ENCODE measurements at regions not wholly inside any gene's neighbourhood (a gene's known extent, or its start where the extent isn't known, plus 50 kb on each side); places are given as distances from the start of the nearest gene placed in this dataset.

DNA sequence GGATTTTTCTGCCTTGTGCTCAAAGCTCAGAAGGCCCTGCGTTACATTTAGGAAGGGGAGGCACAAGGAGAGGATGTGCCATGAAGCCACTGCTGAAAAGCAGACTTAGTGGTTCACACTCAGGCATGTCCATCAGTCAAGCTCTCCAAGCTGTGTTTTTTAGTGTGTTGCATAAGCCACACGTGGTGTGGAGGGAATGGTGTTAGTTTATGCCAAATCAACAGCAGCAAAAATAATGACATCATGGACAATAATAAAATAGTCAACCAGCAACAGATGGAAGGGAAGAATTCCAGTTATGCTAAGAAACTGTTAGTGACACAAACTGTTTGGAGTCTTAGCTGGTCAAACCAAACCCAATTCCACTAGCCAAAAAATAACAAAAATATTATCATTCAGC lies 438.3 kb downstream of the NPIPA7 start:
- no peak overlapping the region for H3K4me2 ChIP-seq (ENCODE audit: low read length)
- H3K79me2 ChIP-seq (ENCODE audit: control insufficient read depth, low read length), result no peaks in the 10 kb centered on the region
- no peaks in the 10 kb centered on the region for H4K20me1 ChIP-seq (ENCODE audit: control insufficient read depth, insufficient read depth, low read depth, low read length)
- no peaks in the 10 kb centered on the region for H3K4me1 ChIP-seq (ENCODE audit: control insufficient read depth, low read length)
- no peaks in the 10 kb centered on the region for H3K27me3 ChIP-seq (ENCODE audit: control insufficient read depth, low read length)
- H3K9me3 ChIP-seq (ENCODE audit: control insufficient read depth, insufficient read depth, low read length), result no peaks in the 10 kb centered on the region; the same call in 1 of the 2 replicates
- no peaks in the 10 kb centered on the region for H3K36me3 ChIP-seq (ENCODE audit: control insufficient read depth, low read length)
- no peaks in the 10 kb centered on the region for H3K9me2 ChIP-seq (replicated peaks; ENCODE audit: control insufficient read depth, low read length)
- no peak overlapping the region for H3K4me3 ChIP-seq (ENCODE audit: low read length)
- TF ChIP-seq, protein P1, sequence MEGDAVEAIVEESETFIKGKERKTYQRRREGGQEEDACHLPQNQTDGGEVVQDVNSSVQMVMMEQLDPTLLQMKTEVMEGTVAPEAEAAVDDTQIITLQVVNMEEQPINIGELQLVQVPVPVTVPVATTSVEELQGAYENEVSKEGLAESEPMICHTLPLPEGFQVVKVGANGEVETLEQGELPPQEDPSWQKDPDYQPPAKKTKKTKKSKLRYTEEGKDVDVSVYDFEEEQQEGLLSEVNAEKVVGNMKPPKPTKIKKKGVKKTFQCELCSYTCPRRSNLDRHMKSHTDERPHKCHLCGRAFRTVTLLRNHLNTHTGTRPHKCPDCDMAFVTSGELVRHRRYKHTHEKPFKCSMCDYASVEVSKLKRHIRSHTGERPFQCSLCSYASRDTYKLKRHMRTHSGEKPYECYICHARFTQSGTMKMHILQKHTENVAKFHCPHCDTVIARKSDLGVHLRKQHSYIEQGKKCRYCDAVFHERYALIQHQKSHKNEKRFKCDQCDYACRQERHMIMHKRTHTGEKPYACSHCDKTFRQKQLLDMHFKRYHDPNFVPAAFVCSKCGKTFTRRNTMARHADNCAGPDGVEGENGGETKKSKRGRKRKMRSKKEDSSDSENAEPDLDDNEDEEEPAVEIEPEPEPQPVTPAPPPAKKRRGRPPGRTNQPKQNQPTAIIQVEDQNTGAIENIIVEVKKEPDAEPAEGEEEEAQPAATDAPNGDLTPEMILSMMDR (IDR thresholded peaks at IDR 0.05; ENCODE audit: low read depth, low read length, poor library complexity, severe bottlenecking), result no peak
- TF ChIP-seq EZH2phosphoT487 (IDR thresholded peaks at IDR 0.05; ENCODE audit: borderline replicate concordance, low read length), result no peak
- no peaks in the 10 kb centered on the region for H3F3A ChIP-seq (ENCODE audit: control insufficient read depth, insufficient read depth)
- no peak overlapping the region for H3K27ac ChIP-seq (ENCODE audit: low read depth, low read length)

DNA sequence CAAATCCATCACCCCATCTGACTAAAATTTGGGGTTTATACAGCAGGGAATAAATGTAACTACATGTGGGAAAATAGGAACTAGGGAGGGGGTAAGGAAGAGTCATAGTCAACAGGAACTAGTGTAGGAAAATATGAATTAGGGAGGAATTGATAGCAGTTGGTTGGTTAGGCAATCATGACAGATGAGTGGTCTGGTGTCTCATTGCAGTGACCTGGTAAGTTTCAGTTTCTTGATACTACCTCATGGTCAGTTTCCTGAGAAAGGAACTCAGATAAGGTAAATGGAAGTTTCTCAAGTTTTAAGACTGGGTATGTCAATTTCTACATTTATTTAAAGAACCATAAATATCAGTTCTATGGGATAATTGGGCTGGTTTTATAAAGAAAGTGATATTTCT lies 442.3 kb downstream of the NPIPA7 start:
- no peaks in the 10 kb centered on the region for H3K4me1 ChIP-seq (ENCODE audit: control insufficient read depth, low read length)
- TF ChIP-seq, protein P1 (IDR thresholded peaks at IDR 0.05; ENCODE audit: low read depth, low read length, poor library complexity, severe bottlenecking), result no peak
- TF ChIP-seq EZH2phosphoT487 (IDR thresholded peaks at IDR 0.05; ENCODE audit: borderline replicate concordance, low read length), result no peak
- no peaks in the 10 kb centered on the region for H4K20me1 ChIP-seq (ENCODE audit: control insufficient read depth, insufficient read depth, low read depth, low read length)
- H3K4me3 ChIP-seq (ENCODE audit: low read length), result no peak overlapping the region
- H3K36me3 ChIP-seq (ENCODE audit: control insufficient read depth, low read length), result no peaks in the 10 kb centered on the region
- H3K27me3 ChIP-seq (ENCODE audit: control insufficient read depth, low read length), result no peaks in the 10 kb centered on the region
- H3K4me2 ChIP-seq (ENCODE audit: low read length), result no peak overlapping the region
- H3K27ac ChIP-seq (ENCODE audit: low read depth, low read length), result no peak overlapping the region
- no peaks in the 10 kb centered on the region for H3K9me2 ChIP-seq (replicated peaks; ENCODE audit: control insufficient read depth, low read length)
- H3F3A ChIP-seq (ENCODE audit: control insufficient read depth, insufficient read depth), result no peaks in the 10 kb centered on the region
- H3K79me2 ChIP-seq (ENCODE audit: control insufficient read depth, low read length), result no peaks in the 10 kb centered on the region
- H3K9me3 ChIP-seq (ENCODE audit: control insufficient read depth, insufficient read depth, low read length), result no peaks in the 10 kb centered on the region; the same call in 1 of the 2 replicates

DNA sequence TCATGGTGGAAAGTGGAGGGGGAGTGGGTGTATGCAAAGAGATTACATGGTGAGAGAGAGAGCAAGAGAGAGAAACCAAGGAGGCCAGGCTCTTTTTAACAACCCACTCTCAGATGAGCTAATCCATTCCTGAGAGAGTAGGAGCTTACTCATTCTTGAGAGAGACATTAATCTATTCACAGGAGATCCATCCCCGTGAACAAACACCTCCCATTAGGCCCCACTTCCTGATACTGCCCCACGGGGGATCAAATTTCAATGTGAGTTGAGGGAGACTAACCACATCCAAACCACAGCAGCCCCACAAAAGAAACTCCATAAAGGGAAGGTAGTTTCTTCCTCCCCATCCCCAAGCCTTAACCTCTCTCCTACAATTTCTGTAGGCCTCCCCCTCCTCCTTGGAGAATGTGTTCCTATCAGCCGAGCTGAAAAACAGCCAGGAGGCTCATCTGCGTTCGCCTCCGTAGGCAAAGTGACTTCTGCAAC lies 450.0 kb downstream of the NPIPA7 start:
- Histone ChIP-seq H3K79me2 (ENCODE audit: control insufficient read depth, low read length) (no peaks in the 10 kb centered on the region), H3K27ac (ENCODE audit: low read depth, low read length) (no peak overlapping the region), H3F3A (ENCODE audit: control insufficient read depth, insufficient read depth) (no peaks in the 10 kb centered on the region), H3K4me3 (ENCODE audit: low read length) (no peak overlapping the region), H3K9me2 (replicated peaks; ENCODE audit: control insufficient read depth, low read length) (no peaks in the 10 kb centered on the region), H3K4me1 (ENCODE audit: control insufficient read depth, low read length) (no peaks in the 10 kb centered on the region), H3K9me3 (ENCODE audit: control insufficient read depth, insufficient read depth, low read length) (no peaks in the 10 kb centered on the region), H3K27me3 (ENCODE audit: control insufficient read depth, low read length) (no peaks in the 10 kb centered on the region), H3K4me2 (ENCODE audit: low read length) (no peak overlapping the region), H3K36me3 (ENCODE audit: control insufficient read depth, low read length) (no peaks in the 10 kb centered on the region), H4K20me1 (ENCODE audit: control insufficient read depth, insufficient read depth, low read depth, low read length) (no peaks in the 10 kb centered on the region)
- no peak for TF ChIP-seq EZH2phosphoT487 (IDR thresholded peaks at IDR 0.05; ENCODE audit: borderline replicate concordance, low read length)
- TF ChIP-seq, protein P1 (IDR thresholded peaks at IDR 0.05; ENCODE audit: low read depth, low read length, poor library complexity, severe bottlenecking), result no peak

Data from DOHH2 (cell line).